SU-DHL-6 (cell line): ENCODE measurements at regions not wholly inside any gene's neighbourhood (a gene's known extent, or its start where the extent isn't known, plus 50 kb on each side); places are given as distances from the start of the nearest gene placed in this dataset.

Source experiments
- EZH2phosphoT487 ChIP-seq: fragments of 200-600 bp; sonication (generic), shearing (Covaris generic); conservative IDR thresholded peaks from 2 replicates; pipeline ENCODE4 v1.6.1; 2018; ENCODE audit warnings: mild to moderate bottlenecking, antibody characterized with exemption, low read length, moderate library complexity, mixed read lengths
- TF ChIP-seq, protein P1 (sequence below): fragments of 200-600 bp; sonication (generic); IDR thresholded peaks from one replicate; pipeline ENCODE4 v1.5.1; 2017; ENCODE audit warnings: antibody characterized with exemption, mild to moderate bottlenecking, low read length, moderate library complexity; ENCODE audit not compliant: insufficient read depth, poor library complexity, severe bottlenecking

GRCh38 chr18:8958660-8959059 is 143.8 kb upstream of the NDUFV2 start:
- TF ChIP-seq, protein P1, sequence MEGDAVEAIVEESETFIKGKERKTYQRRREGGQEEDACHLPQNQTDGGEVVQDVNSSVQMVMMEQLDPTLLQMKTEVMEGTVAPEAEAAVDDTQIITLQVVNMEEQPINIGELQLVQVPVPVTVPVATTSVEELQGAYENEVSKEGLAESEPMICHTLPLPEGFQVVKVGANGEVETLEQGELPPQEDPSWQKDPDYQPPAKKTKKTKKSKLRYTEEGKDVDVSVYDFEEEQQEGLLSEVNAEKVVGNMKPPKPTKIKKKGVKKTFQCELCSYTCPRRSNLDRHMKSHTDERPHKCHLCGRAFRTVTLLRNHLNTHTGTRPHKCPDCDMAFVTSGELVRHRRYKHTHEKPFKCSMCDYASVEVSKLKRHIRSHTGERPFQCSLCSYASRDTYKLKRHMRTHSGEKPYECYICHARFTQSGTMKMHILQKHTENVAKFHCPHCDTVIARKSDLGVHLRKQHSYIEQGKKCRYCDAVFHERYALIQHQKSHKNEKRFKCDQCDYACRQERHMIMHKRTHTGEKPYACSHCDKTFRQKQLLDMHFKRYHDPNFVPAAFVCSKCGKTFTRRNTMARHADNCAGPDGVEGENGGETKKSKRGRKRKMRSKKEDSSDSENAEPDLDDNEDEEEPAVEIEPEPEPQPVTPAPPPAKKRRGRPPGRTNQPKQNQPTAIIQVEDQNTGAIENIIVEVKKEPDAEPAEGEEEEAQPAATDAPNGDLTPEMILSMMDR: no peak
- no peak for TF ChIP-seq EZH2phosphoT487
